ENCODE measurements at regions not wholly inside any gene's neighbourhood (a gene's known extent, or its start where the extent isn't known, plus 50 kb on each side); places are given as distances from the start of the nearest gene placed in this dataset.
A peak's percentile ranks its signal among the peaks of the same experiment; 100 is the strongest.

GRCh38 chr6:105850261-105851112, 235.6 kb upstream of the PRDM1 start:
- DNase-seq (ENCODE audit: low spot score): no peak

DNA sequence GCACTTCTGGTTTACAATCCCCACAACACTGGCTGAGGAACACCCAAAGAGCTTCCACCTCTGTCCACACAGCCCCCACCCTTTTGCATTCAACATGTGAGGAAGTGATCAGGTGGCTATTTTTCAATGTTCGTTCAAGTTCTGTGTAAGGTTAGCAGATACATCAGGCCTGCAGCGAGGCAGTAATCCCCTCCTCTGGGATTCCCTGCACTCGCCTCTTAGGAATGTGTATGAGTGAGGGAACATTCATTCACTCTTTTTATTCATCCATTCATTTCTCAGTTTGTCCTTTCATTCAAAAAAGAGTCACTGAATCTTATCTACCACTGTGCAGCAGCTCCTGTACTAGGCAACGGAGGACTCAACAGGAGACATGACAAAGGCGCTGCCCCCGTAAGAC, 236.4 kb upstream of the PRDM1 start:
- DNase-seq (ENCODE audit: low spot score): no peak

DNA sequence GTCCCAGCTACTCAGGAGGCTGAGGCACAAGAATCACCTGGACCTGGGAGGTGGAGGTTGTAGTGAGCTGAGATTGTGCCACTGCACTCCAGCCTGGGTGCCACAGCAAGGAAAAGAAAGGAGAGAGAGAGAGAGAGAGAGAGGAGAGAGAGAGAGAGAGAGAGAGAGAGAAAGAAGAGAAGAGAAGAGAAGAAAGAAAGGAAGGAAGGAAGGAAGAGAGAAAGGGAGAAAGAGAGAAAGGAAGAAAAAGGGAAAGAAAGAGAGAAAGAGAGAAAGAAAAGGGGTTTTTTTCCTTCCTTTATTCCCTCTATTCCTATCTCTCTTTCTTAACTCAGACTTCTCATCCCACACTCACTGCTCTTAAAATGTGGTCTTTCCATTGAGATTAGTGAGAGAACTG, 238.7 kb upstream of the PRDM1 start:
- DNase-seq (ENCODE audit: low spot score): no peak

GRCh38 chr6:105844275-105844883, 241.8 kb upstream of the PRDM1 start:
- DNase-seq (ENCODE audit: low spot score): no peak

- DNase-seq (ENCODE audit: low spot score): no peak
Observed at GRCh38 chr6:105839266-105839665, 246.9 kb upstream of the PRDM1 start.

- no peak for DNase-seq (ENCODE audit: low spot score)
Observed at GRCh38 chr6:105838171-105838570, 248.0 kb upstream of the PRDM1 start.

GRCh38 chr6:105836889-105837288, 249.2 kb upstream of the PRDM1 start:
- DNase-seq (ENCODE audit: low spot score): no peak

DNA sequence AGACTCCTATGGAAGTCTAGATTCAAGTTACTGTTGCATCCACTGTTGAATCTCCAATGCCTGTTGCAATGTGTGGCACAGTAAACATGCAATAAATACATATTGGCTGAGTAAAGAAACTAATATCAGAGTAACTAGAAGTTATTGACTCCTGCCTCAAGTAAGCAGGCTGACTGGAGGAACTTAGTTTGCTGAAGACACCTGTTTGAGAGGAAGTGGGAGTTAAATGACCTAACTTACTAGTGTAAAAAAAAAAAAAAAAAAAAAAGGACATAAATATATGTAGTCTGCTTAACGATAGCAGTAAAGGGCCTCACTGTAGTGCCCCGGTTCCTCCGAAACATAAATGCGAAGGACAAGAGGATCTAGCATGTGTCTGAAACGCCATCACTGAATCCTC, 249.8 kb upstream of the PRDM1 start:
- DNase-seq (ENCODE audit: low spot score): no peak

DNA sequence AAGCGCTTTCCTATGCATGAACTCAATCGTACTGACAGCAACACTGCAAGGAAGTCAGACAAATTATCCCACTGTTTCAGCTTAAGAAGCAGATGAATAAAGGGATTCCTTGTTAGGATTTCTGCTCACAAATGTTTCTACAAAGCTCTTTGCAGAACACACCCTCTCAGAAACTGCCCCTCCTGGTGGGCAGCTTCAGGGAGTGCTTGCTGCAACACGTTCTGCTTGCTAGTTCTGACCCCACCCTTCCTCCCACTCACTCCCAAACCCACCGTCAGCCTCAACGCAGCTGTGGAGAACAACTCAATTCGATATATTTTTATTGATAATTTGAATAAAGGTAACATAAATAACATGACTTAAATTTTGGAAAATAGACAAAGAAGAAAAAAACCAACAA, 250.8 kb upstream of the PRDM1 start:
- DNase-seq (ENCODE audit: low spot score): peak; percentile 8

DNA sequence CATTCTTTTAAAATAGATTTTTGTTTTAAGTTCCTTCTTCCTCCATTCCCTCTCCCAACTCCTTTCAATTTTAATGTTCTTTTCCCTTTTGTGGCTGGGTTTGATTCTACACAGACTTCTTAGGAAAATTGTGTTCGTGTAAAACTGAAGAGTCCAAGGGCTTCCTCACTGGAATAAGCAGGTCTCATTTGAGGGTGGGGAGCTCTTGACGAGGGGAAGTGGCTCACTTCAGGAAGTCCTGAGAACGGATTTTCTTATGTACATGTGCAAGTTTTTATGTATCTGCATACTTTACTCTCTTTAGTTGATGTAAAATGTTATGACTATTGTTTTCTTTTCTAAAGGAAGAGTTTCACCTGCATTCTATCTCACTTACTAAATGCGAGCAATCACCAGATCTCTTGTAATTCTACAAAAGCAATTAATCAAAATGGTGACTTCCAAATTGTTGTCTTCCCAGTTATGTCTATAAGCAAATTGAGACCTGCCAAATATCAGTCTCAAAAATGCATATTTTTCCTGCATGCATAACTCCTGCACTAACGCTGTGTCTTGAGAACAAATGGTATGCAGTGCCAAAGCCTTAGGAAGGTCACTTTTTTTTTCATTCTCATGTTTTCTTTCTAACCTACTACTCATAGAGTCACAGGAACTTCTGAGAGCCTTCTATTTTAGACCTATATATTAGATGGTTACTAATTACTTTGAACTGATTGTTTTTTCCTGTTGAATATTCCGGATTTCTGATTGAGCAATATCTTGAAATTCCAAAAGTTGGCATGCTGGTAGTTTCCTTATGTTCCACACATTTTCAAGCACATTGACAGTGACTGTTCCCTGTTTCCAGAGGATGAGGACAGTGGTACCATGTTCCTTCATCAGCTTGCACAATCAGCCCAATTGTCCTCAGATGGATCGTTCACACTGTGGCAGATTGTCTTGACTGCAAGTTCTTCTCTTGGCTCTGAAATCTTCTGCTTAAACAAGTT, 251.9 kb upstream of the PRDM1 start:
- no peak for DNase-seq (ENCODE audit: low spot score)

GRCh38 chr6:105832313-105832761, 253.8 kb upstream of the PRDM1 start:
- DNase-seq (ENCODE audit: low spot score): no peak

DNA sequence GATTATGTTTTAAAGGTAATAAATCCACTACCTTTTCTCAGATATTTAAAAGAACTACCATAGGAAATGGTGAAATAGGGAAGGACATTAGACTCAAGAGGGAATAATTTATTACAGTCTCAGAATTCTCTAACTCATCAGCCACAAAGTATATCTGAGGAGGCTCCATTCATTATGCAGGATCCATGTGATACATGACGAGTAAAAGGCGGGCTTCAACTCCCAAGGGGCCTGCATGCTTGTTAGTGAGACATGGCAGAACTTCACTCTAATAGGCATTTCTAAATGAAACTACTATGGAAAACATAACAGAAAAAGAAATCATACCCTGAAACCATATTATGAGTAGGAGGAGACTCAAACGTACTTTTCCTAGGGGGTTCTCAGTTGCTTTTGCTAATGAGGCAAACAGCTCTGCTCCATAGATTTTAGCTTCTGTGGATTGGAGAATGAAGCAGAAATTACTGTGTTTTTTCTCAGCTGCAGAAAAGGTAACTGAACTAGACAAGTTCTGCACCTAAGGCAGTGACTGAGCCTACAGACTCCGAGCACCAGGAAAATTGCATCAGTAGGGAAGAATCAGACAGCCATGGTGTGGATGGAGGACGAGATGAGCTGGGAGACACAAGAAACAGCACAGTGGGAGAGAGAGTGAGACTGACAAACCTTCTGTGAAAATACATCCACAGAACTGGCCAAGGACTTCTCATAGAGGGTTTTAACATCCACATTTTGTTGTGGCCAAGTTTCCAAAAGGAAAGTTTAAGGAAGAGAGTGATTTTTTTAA, 254.6 kb upstream of the PRDM1 start:
- no peak for DNase-seq (ENCODE audit: low spot score)

- no peak for DNase-seq (ENCODE audit: low spot score)
Observed at GRCh38 chr6:105825210-105825609, 260.9 kb upstream of the PRDM1 start.

- DNase-seq (ENCODE audit: low spot score): no peak
Observed at GRCh38 chr6:105824732-105825131, 261.4 kb upstream of the PRDM1 start.

DNA sequence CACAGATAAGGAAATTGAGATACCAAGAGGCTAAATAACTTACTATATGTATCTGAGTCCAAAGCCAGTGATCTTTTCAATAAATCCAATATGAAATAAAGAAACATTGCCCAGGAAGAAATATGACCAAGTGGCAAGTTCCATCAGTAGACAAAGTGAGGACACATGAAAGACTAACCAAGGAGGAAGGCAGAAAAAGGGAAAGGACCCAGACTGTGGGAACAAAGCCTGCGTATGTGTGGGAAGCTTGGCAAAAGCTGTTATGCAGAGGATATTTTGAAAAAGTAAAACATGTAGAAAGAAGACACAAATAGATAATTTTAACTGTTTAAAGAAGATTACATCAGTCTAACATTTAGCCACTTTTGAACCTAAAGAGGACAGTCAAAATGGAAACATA, 264.4 kb upstream of the PRDM1 start:
- DNase-seq (ENCODE audit: low spot score): no peak

- no peak for DNase-seq (ENCODE audit: low spot score)
Observed at GRCh38 chr6:105821027-105821426, 265.1 kb upstream of the PRDM1 start.

GRCh38 chr6:105819745-105820144, 266.4 kb upstream of the PRDM1 start:
- no peak for DNase-seq (ENCODE audit: low spot score)

DNA sequence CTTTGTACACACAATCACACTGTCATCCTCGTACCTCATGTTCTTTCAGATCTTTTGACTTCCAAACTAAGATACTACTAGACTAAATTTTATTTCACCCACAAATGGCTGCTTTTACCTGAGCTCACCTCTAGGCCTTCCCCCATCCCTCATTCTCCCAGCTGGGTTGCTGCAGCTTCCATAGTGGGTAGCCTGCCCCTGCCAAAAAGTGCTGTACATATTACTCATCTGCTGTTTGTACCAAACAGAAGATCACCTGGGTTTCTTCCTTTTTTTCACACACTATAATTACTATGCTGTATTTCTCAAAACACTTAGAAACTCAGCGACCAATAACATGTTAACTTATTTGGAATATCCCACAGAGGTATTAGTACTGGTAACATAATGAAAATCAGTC, 267.6 kb upstream of the PRDM1 start:
- no peak for DNase-seq (ENCODE audit: low spot score)

GRCh38 chr6:105817961-105818360, 268.2 kb upstream of the PRDM1 start:
- DNase-seq (ENCODE audit: low spot score): no peak

DNA sequence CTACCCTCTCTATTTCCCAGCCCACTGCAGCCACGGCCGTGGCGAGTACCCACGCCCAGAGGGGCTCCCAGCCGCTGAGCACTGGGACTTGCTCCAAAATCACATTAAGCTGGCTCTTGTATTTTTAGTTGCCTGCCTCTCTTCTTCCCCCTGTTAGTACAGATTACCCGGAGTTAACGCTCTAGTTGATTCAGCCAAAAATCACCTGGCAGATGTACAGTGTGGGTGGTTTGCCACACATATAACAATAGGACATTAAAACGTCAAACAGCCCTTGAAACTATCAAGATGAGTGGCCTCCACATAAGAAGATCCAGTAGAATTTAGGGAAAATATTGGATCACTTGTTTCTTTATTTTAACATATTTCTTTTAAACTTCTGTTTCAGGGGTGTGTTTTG, 268.8 kb upstream of the PRDM1 start:
- DNase-seq (ENCODE audit: low spot score): no peak

DNA sequence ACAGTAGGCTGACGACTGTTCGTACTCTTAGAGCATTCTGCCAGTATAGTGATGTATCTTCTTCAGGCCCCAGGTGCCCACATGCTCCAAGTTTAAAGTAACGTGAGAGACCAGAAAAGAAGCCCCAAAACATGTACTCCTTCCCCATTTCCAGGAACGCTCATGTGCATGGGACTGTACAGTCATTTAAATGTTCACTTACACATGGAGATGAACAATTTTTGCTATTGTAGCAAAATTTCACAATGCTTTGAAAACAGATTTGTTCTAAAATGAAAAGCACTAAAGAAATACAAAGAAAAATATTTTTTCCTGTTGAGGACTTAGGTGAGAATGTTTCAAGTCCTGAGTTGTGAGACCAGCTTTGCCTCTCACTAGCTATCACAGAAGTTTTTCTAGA, 269.3 kb upstream of the PRDM1 start:
- DNase-seq (ENCODE audit: low spot score): no peak

All from CD4-positive, alpha-beta T cell treated with Interleukin-6 at 100 ng/mL for 8 hours (primary cell).